VCaP (cell line): ENCODE measurements at regions not wholly inside any gene's neighbourhood (a gene's known extent, or its start where the extent isn't known, plus 50 kb on each side); places are given as distances from the start of the nearest gene placed in this dataset.
"Not testable (repeated sequence)": the region's sequence is repeated elsewhere in the genome, so short reads cannot be mapped to it uniquely, and the experiment has no call there.

Experiments
- H3K27ac ChIP-seq: fragments of 450-650 bp; 2 replicates; pipeline ENCODE4 v1.5.1; 2017
- TF ChIP-seq, protein P1 (sequence below): fragments of 450-650 bp; conservative IDR thresholded peaks from 2 replicates; pipeline ENCODE4 v1.5.1; 2017; ENCODE audit warnings: mild to moderate bottlenecking, moderate library complexity

- TF ChIP-seq, protein P1, sequence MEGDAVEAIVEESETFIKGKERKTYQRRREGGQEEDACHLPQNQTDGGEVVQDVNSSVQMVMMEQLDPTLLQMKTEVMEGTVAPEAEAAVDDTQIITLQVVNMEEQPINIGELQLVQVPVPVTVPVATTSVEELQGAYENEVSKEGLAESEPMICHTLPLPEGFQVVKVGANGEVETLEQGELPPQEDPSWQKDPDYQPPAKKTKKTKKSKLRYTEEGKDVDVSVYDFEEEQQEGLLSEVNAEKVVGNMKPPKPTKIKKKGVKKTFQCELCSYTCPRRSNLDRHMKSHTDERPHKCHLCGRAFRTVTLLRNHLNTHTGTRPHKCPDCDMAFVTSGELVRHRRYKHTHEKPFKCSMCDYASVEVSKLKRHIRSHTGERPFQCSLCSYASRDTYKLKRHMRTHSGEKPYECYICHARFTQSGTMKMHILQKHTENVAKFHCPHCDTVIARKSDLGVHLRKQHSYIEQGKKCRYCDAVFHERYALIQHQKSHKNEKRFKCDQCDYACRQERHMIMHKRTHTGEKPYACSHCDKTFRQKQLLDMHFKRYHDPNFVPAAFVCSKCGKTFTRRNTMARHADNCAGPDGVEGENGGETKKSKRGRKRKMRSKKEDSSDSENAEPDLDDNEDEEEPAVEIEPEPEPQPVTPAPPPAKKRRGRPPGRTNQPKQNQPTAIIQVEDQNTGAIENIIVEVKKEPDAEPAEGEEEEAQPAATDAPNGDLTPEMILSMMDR = no peak
- no peak overlapping the region for H3K27ac ChIP-seq
These were observed 598.7 kb upstream of the SPRY2 start for GRCh38 chr13:80939581-80939980.

GRCh38 chr13:80931766-80932165, 590.8 kb upstream of the SPRY2 start:
- TF ChIP-seq, protein P1 = no peak

DNA sequence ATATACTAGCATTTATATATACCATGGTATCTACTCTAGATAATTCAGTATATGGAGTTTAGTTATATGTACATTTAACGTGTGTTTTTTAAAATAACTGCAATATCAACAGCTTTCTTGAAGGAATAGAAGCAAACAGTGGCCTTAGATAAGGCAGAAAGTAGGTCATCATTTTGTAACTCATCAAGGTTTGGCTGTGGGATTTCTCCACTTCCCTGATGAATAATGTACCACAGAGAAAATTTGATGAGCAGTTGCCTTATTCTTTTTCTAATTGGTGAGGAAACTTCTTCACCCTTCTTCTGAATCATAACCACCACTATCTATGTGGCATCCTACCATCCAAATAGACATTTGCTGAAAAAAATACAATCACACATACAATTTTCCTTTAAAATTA, 590.2 kb upstream of the SPRY2 start:
- H3K27ac ChIP-seq = no peak overlapping the region
- TF ChIP-seq, protein P1 = no peak

More at GRCh38 chr13:80931766-80932165, 590.8 kb upstream of the SPRY2 start:
- no peak overlapping the region for H3K27ac ChIP-seq

DNA sequence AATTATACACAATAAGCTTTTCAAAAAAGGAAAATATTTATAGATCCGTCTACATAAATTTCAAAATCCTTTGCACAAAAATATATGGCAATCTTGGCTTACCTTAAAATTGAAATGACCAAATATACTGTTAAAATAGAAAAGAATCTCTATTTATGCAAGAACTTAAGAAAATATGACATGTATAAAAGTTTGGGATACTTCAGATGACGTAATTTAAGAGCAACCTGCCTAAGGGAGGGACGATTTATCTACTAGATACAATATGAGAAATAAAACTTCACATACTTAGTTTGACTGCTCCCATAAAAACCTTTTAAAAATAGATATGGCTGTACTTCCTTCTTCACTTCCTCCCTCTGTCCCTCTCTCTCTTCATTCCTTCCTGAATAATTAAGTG, 587.3 kb upstream of the SPRY2 start:
- TF ChIP-seq, protein P1 = no peak
- no peak overlapping the region for H3K27ac ChIP-seq

GRCh38 chr13:80926024-80926423, 585.1 kb upstream of the SPRY2 start:
- not testable (repeated sequence) for H3K27ac ChIP-seq

GRCh38 chr13:80924596-80924995, 583.7 kb upstream of the SPRY2 start:
- TF ChIP-seq, protein P1 = no peak

GRCh38 chr13:80923907-80924306, 583.0 kb upstream of the SPRY2 start:
- no peak overlapping the region for H3K27ac ChIP-seq
- TF ChIP-seq, protein P1 = peak; percentile 38

More at GRCh38 chr13:80924596-80924995, 583.7 kb upstream of the SPRY2 start:
- H3K27ac ChIP-seq = no peak overlapping the region

GRCh38 chr13:80921971-80922370, 581.0 kb upstream of the SPRY2 start:
- no peak overlapping the region for H3K27ac ChIP-seq
- TF ChIP-seq, protein P1 = no peak
